Uterus (tissue), 2 donors: ENCODE measurements at regions not wholly inside any gene's neighbourhood (a gene's known extent, or its start where the extent isn't known, plus 50 kb on each side); places are given as distances from the start of the nearest gene placed in this dataset.

ENCODE experiments used
- POLR2A ChIP-seq, 2 donors: fragments of 450-650 bp; IDR thresholded peaks; one replicate each; pipeline ENCODE4 v1.6.1; 2016; ENCODE audit warnings: antibody characterized with exemption in 2 of 2, mild to moderate bottlenecking in 1 of 2, moderate library complexity in 1 of 2
- TF ChIP-seq, protein P1 (sequence below), 4 experiments: fragments of 200-600 bp in 2 of 4; fragments of 450-650 bp in 2 of 4; sonication (generic) in 2 of 4; IDR thresholded peaks; one replicate each; pipeline ENCODE4 v1.5.1; 2016 to 2019; ENCODE audit warnings: antibody characterized with exemption in 4 of 4, mild to moderate bottlenecking in 2 of 4, moderate library complexity in 1 of 4

DNA sequence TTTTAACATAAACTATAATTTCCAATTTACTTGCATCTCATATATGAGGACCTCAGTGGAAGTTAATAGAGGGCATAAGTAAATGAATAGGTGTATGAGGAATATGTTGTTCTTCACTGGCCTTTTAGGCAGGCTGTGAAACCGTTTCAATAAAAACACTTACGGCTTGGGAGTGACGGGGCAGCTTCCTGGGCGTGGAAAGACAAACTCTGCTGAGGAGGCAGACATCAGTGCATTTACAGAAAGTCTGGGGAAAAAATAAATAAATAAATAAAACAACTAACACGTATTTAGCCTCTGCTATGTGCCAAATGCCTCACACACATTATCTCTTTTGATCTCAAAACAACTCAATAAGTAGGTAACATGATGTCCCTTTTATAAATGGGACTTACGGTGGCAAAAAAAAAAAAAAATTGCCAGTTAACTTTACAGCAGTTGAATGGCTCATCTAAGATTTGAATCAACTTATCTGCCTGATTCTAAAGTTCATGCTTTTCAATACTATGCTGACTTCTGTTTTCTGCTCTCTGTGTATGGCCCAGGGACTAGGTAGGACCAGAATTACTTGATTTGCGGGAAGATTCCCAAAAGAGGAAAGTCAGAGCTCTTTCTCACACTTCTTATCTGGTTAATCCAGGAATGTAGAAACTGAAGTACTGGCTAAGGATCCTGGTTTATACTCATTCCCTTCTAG lies 77.5 kb upstream of the LRATD1 start:
- TF ChIP-seq POLR2A (IDR thresholded peaks at IDR 0.05), result no peak
- TF ChIP-seq, protein P1, sequence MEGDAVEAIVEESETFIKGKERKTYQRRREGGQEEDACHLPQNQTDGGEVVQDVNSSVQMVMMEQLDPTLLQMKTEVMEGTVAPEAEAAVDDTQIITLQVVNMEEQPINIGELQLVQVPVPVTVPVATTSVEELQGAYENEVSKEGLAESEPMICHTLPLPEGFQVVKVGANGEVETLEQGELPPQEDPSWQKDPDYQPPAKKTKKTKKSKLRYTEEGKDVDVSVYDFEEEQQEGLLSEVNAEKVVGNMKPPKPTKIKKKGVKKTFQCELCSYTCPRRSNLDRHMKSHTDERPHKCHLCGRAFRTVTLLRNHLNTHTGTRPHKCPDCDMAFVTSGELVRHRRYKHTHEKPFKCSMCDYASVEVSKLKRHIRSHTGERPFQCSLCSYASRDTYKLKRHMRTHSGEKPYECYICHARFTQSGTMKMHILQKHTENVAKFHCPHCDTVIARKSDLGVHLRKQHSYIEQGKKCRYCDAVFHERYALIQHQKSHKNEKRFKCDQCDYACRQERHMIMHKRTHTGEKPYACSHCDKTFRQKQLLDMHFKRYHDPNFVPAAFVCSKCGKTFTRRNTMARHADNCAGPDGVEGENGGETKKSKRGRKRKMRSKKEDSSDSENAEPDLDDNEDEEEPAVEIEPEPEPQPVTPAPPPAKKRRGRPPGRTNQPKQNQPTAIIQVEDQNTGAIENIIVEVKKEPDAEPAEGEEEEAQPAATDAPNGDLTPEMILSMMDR (IDR thresholded peaks at IDR 0.05), result no peak
